PC-9 (cell line): ENCODE measurements at regions not wholly inside any gene's neighbourhood (a gene's known extent, or its start where the extent isn't known, plus 50 kb on each side); places are given as distances from the start of the nearest gene placed in this dataset.

Experiments used
- BruUV-seq: library from RNA; stranded (reverse); fragments of 400-500 nt; replicated peaks from 2 replicates; lab custom pipeline; 2021; lab: Mats Ljungman, UMichigan
- CTCF ChIA-PET: fragments of 300-600 bp; sonication (Branson Sonifier 250); formaldehyde crosslinking; loops from one replicate; lab custom pipeline; 2022; ENCODE audit warnings: antibody characterized with exemption; lab: Charles Lee
- POLR2A ChIA-PET: fragments of 300-600 bp; sonication (Branson Sonifier 250); formaldehyde crosslinking; loops from one replicate; lab custom pipeline; 2022; ENCODE audit warnings: antibody characterized with exemption; ENCODE audit not compliant: unreplicated experiment; lab: Charles Lee
- DNase-seq, 2 experiments: peaks; one replicate each; pipeline versions ENCODE4 v3.0.0 to v3.0.0-alpha.2; 2015 to 2022; ENCODE audit warnings: mixed read lengths in 1 of 2
- H2AFZ ChIP-seq: fragments of 200-600 bp; sonication (generic); 2 replicates; pipeline ENCODE4 v1.8.1; 2017; ENCODE audit warnings: antibody characterized with exemption
- H3F3A ChIP-seq: fragments of 200-600 bp; sonication (generic); 2 replicates; pipeline ENCODE4 v1.8.1; 2017; ENCODE audit warnings: antibody characterized with exemption, mild to moderate bottlenecking, low read depth; ENCODE audit not compliant: insufficient read depth
- H3K27ac ChIP-seq: fragments of 200-600 bp; sonication (generic); 2 replicates; pipeline ENCODE4 v1.6.1; 2016; ENCODE audit warnings: mixed run types
- H3K27me3 ChIP-seq: fragments of 200-600 bp; sonication (generic); 2 replicates; pipeline ENCODE4 v1.6.1; 2016; ENCODE audit warnings: low read depth, mixed run types; ENCODE audit not compliant: insufficient read depth
- H3K36me3 ChIP-seq: fragments of 200-600 bp; sonication (generic); 2 replicates; pipeline ENCODE4 v1.6.1; 2016; ENCODE audit warnings: low read depth, mixed run types
- H3K4me1 ChIP-seq: fragments of 200-600 bp; sonication (generic); replicated peaks from 2 replicates; pipeline ENCODE4 v1.6.1; 2016; ENCODE audit warnings: mixed run types; ENCODE audit not compliant: insufficient read depth
- H3K4me2 ChIP-seq: fragments of 200-600 bp; sonication (generic); 2 replicates; pipeline ENCODE4 v1.6.1; 2017; ENCODE audit warnings: mixed run types
- H3K4me3 ChIP-seq: fragments of 200-600 bp; sonication (generic); 2 replicates; pipeline ENCODE4 v1.6.1; 2016; ENCODE audit warnings: mixed run types
- H3K79me2 ChIP-seq: fragments of 200-600 bp; sonication (generic); 2 replicates; pipeline ENCODE4 v1.6.1; 2017; ENCODE audit warnings: low read depth, mixed run types
- H3K9me2 ChIP-seq: fragments of 200-600 bp; sonication (generic); 2 replicates; pipeline ENCODE4 v1.8.1; 2017; ENCODE audit warnings: mild to moderate bottlenecking; ENCODE audit not compliant: insufficient read depth
- H3K9me3 ChIP-seq: fragments of 200-600 bp; sonication (generic); 2 replicates; pipeline ENCODE4 v1.8.1; 2016; ENCODE audit warnings: low read depth; ENCODE audit not compliant: insufficient read depth
- H4K20me1 ChIP-seq: fragments of 200-600 bp; sonication (generic); 2 replicates; pipeline ENCODE4 v1.8.1; 2017; ENCODE audit not compliant: insufficient read depth
- EZH2 ChIP-seq: fragments of 200-600 bp; sonication (generic); IDR thresholded peaks from 2 replicates; pipeline ENCODE4 v1.8.0; 2017; ENCODE audit warnings: antibody characterized with exemption, low read depth
- intact Hi-C: fragments of 100-400 bp; cut with micrococcal nuclease; formaldehyde crosslinking; loops from one replicate; pipeline ENCODE4 v1.10.0; 2022; ENCODE audit not compliant: unreplicated experiment
- TF ChIP-seq, protein P1 (sequence below): fragments of 200-600 bp; sonication (generic); conservative IDR thresholded peaks from 2 replicates; pipeline ENCODE4 v1.6.1; 2017; ENCODE audit warnings: mixed run types, antibody characterized with exemption, mild to moderate bottlenecking, moderate library complexity

DNA sequence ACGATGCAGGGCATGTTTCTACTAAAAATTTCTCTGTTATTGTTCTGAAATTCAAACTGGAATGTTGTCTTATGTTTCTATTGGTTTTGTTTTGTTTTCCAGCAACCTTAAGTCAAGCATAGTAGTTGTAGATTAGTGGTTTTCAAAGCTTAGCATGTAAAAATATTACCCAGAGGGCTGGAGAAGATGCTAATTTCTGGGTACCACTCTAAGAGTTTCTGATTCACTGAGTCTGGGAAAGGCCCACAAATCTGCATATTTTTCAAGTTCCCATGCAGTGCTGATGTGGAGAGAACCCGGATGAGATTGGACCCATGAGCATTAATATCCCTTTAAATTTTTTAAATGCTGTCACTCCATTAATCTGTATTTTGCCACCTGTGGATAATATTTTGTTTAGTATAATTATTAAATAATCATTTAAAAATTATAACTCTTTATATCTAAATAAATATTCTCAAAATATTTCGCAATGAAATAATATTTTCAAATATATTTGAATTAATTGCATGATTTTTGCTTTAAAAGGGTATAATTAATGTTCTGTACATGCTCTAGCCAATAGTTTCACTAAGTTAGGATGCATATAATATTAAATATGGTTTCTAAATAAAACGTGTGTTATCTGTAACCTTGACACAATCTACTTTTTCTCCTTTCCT is 1274.7 kb upstream of the CADM2 start:
- Histone ChIP-seq H3K9me3 (no peaks in the 10 kb centered on the region), H3K9me2 (no peaks in the 10 kb centered on the region), H4K20me1 (no peaks in the 10 kb centered on the region), H3F3A (no peaks in the 10 kb centered on the region), H3K4me1 (no peaks in the 10 kb centered on the region), H3K27ac (no peak overlapping the region), H3K27me3 (no peaks in the 10 kb centered on the region), H3K4me3 (no peak overlapping the region), H3K4me2 (no peak overlapping the region), H2AFZ (0 out of 2 replicates have a peak overlapping the region, but pooled peaks have one; percentile 35), H3K36me3 (no peaks in the 10 kb centered on the region), H3K79me2 (no peaks in the 10 kb centered on the region)
- no peak for TF ChIP-seq EZH2
- TF ChIP-seq, protein P1, sequence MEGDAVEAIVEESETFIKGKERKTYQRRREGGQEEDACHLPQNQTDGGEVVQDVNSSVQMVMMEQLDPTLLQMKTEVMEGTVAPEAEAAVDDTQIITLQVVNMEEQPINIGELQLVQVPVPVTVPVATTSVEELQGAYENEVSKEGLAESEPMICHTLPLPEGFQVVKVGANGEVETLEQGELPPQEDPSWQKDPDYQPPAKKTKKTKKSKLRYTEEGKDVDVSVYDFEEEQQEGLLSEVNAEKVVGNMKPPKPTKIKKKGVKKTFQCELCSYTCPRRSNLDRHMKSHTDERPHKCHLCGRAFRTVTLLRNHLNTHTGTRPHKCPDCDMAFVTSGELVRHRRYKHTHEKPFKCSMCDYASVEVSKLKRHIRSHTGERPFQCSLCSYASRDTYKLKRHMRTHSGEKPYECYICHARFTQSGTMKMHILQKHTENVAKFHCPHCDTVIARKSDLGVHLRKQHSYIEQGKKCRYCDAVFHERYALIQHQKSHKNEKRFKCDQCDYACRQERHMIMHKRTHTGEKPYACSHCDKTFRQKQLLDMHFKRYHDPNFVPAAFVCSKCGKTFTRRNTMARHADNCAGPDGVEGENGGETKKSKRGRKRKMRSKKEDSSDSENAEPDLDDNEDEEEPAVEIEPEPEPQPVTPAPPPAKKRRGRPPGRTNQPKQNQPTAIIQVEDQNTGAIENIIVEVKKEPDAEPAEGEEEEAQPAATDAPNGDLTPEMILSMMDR: no peak
- POLR2A ChIA-PET: no interaction called here
- CTCF ChIA-PET: no interaction called here
- no TSS peak for BruUV-seq
- intact Hi-C loops: no loop called here
- DNase-seq: no peak

DNA sequence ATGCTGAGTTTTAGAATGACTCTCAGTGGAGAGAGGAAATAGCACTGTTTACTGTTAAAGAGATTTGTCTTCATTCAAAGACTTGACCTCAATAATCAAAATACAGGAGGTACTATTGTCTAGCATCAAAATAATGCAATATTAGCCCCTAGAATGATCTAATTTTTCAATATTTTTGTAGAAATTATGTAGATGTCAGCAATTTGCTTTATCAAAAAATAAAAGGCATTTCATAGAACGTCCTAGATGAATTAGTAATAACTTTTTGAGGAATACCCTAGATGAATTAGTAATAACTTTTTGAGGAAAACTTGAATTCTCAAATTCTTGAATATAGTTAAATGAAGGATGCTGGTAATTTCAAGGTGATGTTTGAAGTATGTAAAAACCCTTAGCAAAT is 1252.1 kb upstream of the CADM2 start:
- no peak overlapping the region for H3K27ac ChIP-seq

DNA sequence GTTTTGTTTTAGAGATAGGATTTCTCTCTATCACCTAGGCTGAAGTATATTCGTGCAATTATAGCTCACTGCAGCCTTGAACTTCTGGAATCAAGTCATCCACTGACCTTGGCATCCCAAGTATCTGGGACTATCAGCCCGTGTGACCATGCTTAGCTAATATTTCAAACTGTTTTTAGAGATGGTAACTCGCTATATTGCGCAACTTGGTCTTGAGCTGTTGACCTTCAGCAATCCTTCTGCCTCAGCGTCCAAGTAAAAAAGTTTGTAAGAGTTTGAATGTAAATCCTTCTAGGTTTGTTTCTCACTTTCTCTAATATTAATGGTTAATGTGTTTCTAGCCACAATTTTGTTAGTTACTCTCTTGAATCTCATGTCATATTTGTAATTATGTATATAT is 1243.5 kb upstream of the CADM2 start:
- no TSS peak for BruUV-seq
- Histone ChIP-seq H2AFZ (no peak overlapping the region), H3K4me3 (no peak overlapping the region), H3K27me3 (no peaks in the 10 kb centered on the region), H3K4me2 (no peak overlapping the region), H3K9me3 (no peaks in the 10 kb centered on the region; the same call in 1 of the 2 replicates), H4K20me1 (no peaks in the 10 kb centered on the region), H3K9me2 (no peaks in the 10 kb centered on the region; the same call in 1 of the 2 replicates), H3F3A (no peaks in the 10 kb centered on the region), H3K79me2 (no peaks in the 10 kb centered on the region), H3K36me3 (no peaks in the 10 kb centered on the region), H3K4me1 (no peaks in the 10 kb centered on the region), H3K27ac (no peak overlapping the region)
- no peak for TF ChIP-seq EZH2
- DNase-seq: no peak
- ChIA-PET POLR2A (no interaction called here), CTCF (no interaction called here)
- intact Hi-C loops: no loop called here

More for the DNA sequence above, 1252.1 kb upstream of the CADM2 start:
- no peak overlapping the region for H3K4me2 ChIP-seq
- ChIA-PET POLR2A (no interaction called here), CTCF (no interaction called here)
- no peaks in the 10 kb centered on the region for H3K9me2 ChIP-seq
- DNase-seq: no peak
- no peaks in the 10 kb centered on the region for H4K20me1 ChIP-seq
- intact Hi-C loops: no loop called here
- no peak overlapping the region for H2AFZ ChIP-seq
- H3K4me1 ChIP-seq: no peaks in the 10 kb centered on the region
- no peaks in the 10 kb centered on the region for H3K27me3 ChIP-seq
- H3K9me3 ChIP-seq: no peaks in the 10 kb centered on the region
- no TSS peak for BruUV-seq
- H3K4me3 ChIP-seq: no peak overlapping the region
- H3K79me2 ChIP-seq: no peaks in the 10 kb centered on the region
- H3F3A ChIP-seq: no peaks in the 10 kb centered on the region
- no peaks in the 10 kb centered on the region for H3K36me3 ChIP-seq
- no peak for TF ChIP-seq EZH2

DNA sequence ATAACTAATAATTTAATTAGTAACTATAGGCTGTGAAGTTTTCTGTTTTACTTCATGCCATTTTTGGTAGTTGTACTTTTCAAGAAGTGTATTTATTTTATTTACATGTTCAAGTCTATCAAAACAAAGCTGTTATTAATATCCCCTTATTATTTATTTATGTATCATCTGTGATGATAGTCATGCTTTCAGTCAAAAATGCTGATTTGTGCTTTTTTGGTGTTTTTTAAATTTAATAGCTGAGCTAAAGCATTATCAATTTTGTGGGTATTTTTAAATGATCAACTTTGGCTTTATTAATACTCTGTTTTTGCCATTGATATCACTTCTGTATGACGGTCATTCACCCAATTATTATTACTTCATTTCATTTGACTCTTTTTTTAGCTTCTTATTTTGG is 1229.2 kb upstream of the CADM2 start:
- Histone ChIP-seq H3K36me3 (no peaks in the 10 kb centered on the region), H3K4me2 (no peak overlapping the region), H4K20me1 (no peaks in the 10 kb centered on the region), H3K79me2 (no peaks in the 10 kb centered on the region), H3K27me3 (no peaks in the 10 kb centered on the region), H3F3A (no peaks in the 10 kb centered on the region), H2AFZ (no peak overlapping the region), H3K4me3 (no peak overlapping the region), H3K9me2 (no peaks in the 10 kb centered on the region; the same call in 1 of the 2 replicates), H3K9me3 (no peaks in the 10 kb centered on the region; the same call in 1 of the 2 replicates), H3K27ac (no peak overlapping the region), H3K4me1 (no peaks in the 10 kb centered on the region)
- no peak for DNase-seq
- intact Hi-C loops: no loop called here
- BruUV-seq: no TSS peak
- no peak for TF ChIP-seq EZH2
- TF ChIP-seq, protein P1: no peak
- ChIA-PET CTCF (no interaction called here), POLR2A (no interaction called here)
